HCT116 (cell line): ENCODE measurements at regions not wholly inside any gene's neighbourhood (a gene's known extent, or its start where the extent isn't known, plus 50 kb on each side); places are given as distances from the start of the nearest gene placed in this dataset.
"Not testable (repeated sequence)": the region's sequence is repeated elsewhere in the genome, so short reads cannot be mapped to it uniquely, and the experiment has no call there.

Source experiments
- EGR1 ChIP-seq: IDR thresholded peaks from 2 replicates; pipeline ENCODE4 v1.6.1; 2012; ENCODE audit warnings: low read depth
- POLR2A ChIP-seq: IDR thresholded peaks from 2 replicates; pipeline ENCODE4 v1.7.0; 2011; ENCODE audit warnings: borderline replicate concordance; ENCODE audit not compliant: insufficient read depth, insufficient read length; ENCODE audit errors: extremely low read depth
- RAD21 ChIP-seq: IDR thresholded peaks from 2 replicates; pipeline ENCODE4 v1.6.1; 2012; ENCODE audit warnings: low read depth, mild to moderate bottlenecking
- SP1 ChIP-seq: IDR thresholded peaks from 2 replicates; pipeline ENCODE4 v1.6.1; 2012; ENCODE audit warnings: low read depth
- TF ChIP-seq, protein P1 (sequence below), 3 experiments: fragments of 200-600 bp in 1 of 3; sonication (generic) in 1 of 3; IDR thresholded peaks in 2 of 3; conservative IDR thresholded peaks in 1 of 3; 2 replicates each; pipeline ENCODE4 v1.5.1; 2012 to 2017; ENCODE audit warnings: low read depth in 2 of 3, low read length in 2 of 3, antibody characterized with exemption in 1 of 3, borderline replicate concordance in 1 of 3, control low read depth in 1 of 3, mild to moderate bottlenecking in 1 of 3, mixed read lengths in 1 of 3, mixed run types in 1 of 3, moderate library complexity in 1 of 3; ENCODE audit not compliant: insufficient read depth in 1 of 3

DNA sequence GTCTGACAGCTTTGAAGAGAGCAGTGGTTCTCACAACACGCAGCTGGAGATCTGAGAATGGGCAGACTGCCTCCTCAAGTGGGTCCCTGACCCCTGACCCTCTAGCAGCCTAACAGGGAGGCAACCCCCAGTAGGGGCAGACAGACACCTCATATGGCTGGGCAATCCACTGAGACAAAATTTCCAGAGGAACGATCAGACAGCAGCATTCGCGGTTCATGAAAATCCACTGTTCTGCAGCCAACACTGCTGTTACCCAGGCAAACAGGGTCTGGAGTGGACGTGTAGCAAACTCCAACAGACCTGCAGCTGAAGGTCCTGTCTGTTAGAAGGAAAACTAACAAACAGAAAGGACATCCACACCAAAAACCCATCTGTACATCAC lies 212.1 kb downstream of the FOXD4L6 start:
- TF ChIP-seq POLR2A, SP1, RAD21, EGR1: not testable (repeated sequence)
- TF ChIP-seq, protein P1, sequence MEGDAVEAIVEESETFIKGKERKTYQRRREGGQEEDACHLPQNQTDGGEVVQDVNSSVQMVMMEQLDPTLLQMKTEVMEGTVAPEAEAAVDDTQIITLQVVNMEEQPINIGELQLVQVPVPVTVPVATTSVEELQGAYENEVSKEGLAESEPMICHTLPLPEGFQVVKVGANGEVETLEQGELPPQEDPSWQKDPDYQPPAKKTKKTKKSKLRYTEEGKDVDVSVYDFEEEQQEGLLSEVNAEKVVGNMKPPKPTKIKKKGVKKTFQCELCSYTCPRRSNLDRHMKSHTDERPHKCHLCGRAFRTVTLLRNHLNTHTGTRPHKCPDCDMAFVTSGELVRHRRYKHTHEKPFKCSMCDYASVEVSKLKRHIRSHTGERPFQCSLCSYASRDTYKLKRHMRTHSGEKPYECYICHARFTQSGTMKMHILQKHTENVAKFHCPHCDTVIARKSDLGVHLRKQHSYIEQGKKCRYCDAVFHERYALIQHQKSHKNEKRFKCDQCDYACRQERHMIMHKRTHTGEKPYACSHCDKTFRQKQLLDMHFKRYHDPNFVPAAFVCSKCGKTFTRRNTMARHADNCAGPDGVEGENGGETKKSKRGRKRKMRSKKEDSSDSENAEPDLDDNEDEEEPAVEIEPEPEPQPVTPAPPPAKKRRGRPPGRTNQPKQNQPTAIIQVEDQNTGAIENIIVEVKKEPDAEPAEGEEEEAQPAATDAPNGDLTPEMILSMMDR (IDR thresholded peaks at IDR 0.05 in 2 of 3, conservative IDR thresholded peaks at IDR 0.05 in 1 of 3; ENCODE audit: borderline replicate concordance in 1 of 3, insufficient read depth in 1 of 3, low read depth in 2 of 3, low read length in 2 of 3), result not testable (repeated sequence)
